Hepatocyte (in vitro differentiated cells): ENCODE measurements at regions not wholly inside any gene's neighbourhood (a gene's known extent, or its start where the extent isn't known, plus 50 kb on each side); places are given as distances from the start of the nearest gene placed in this dataset.

Experiments
- DNase-seq: peaks from one replicate; pipeline ENCODE4 v3.0.0-alpha.2; 2016; ENCODE audit warnings: low spot score
- H2AFZ ChIP-seq: fragments of 200-600 bp; sonication (generic); 2 replicates; pipeline ENCODE4 v1.6.0; 2016; ENCODE audit warnings: antibody characterized with exemption, mild to moderate bottlenecking
- H3K27ac ChIP-seq: fragments of 200-600 bp; sonication (generic); 2 replicates; pipeline ENCODE4 v1.5.1; 2016; ENCODE audit warnings: mild to moderate bottlenecking
- H3K27me3 ChIP-seq: fragments of 200-600 bp; sonication (generic); 2 replicates; pipeline ENCODE4 v1.6.1; 2016
- H3K36me3 ChIP-seq: fragments of 200-600 bp; sonication (generic); replicated peaks from 2 replicates; pipeline ENCODE4 v1.5.1; 2016; ENCODE audit warnings: low read depth; ENCODE audit not compliant: insufficient read depth
- H3K4me1 ChIP-seq: fragments of 200-600 bp; sonication (generic); 2 replicates; pipeline ENCODE4 v1.5.1; 2016; ENCODE audit warnings: mild to moderate bottlenecking, moderate library complexity; ENCODE audit not compliant: insufficient read depth
- H3K4me2 ChIP-seq: fragments of 200-600 bp; sonication (generic); 2 replicates; pipeline ENCODE4 v1.6.0; 2016
- H3K4me3 ChIP-seq: fragments of 200-600 bp; sonication (generic); 2 replicates; pipeline ENCODE4 v1.5.1; 2016; ENCODE audit warnings: mild to moderate bottlenecking
- H3K79me2 ChIP-seq: fragments of 200-600 bp; sonication (generic); 2 replicates; pipeline ENCODE4 v1.6.0; 2017; ENCODE audit warnings: mild to moderate bottlenecking
- H3K9me2 ChIP-seq: fragments of 200-600 bp; sonication (generic); replicated peaks from 2 replicates; pipeline ENCODE4 v1.6.0; 2017; ENCODE audit warnings: mild to moderate bottlenecking; ENCODE audit not compliant: insufficient read depth
- H3K9me3 ChIP-seq: fragments of 200-600 bp; sonication (generic); 2 replicates; pipeline ENCODE4 v1.5.1; 2016; ENCODE audit warnings: low read depth, mild to moderate bottlenecking
- H4K20me1 ChIP-seq: fragments of 200-600 bp; sonication (generic); 2 replicates; pipeline ENCODE4 v1.6.0; 2016; ENCODE audit warnings: mild to moderate bottlenecking; ENCODE audit not compliant: insufficient read depth, poor library complexity, severe bottlenecking
- EZH2 ChIP-seq: fragments of 200-600 bp; sonication (generic); IDR thresholded peaks from 2 replicates; pipeline ENCODE4 v1.6.1; 2016; ENCODE audit warnings: antibody characterized with exemption, mild to moderate bottlenecking, borderline replicate concordance
- EZH2phosphoT487 ChIP-seq: fragments of 200-600 bp; sonication (generic); IDR thresholded peaks from one replicate; pipeline ENCODE4 v1.6.1; 2018; ENCODE audit warnings: antibody characterized with exemption, mild to moderate bottlenecking, low read depth, moderate library complexity; ENCODE audit not compliant: unreplicated experiment, severe bottlenecking
- WGBS: methylation state at CpG from one replicate; pipeline ENCODE4 v1.1.6; 2016; ENCODE audit warnings: low lambda C conversion rate; ENCODE audit errors: missing lambda C conversion rate; 5-methylcytosine and 5-hydroxymethylcytosine counted together
- TF ChIP-seq, protein P1 (sequence below): fragments of 200-600 bp; sonication (generic); IDR thresholded peaks from 2 replicates; pipeline ENCODE4 v1.5.1; 2016; ENCODE audit warnings: antibody characterized with exemption, mild to moderate bottlenecking; ENCODE audit not compliant: poor library complexity

- Histone ChIP-seq H3K4me3 (no peak overlapping the region), H3K27ac (no peak overlapping the region), H3K36me3 (no peaks in the 10 kb centered on the region), H3K4me1 (peaks cover 4% of the 10 kb centered on the region), H3K9me3 (no peaks in the 10 kb centered on the region), H3K9me2 (no peaks in the 10 kb centered on the region), H3K4me2 (no peak overlapping the region), H2AFZ (no peak overlapping the region), H3K79me2 (no peaks in the 10 kb centered on the region), H4K20me1 (no peaks in the 10 kb centered on the region), H3K27me3 (no peaks in the 10 kb centered on the region)
- TF ChIP-seq, protein P1, sequence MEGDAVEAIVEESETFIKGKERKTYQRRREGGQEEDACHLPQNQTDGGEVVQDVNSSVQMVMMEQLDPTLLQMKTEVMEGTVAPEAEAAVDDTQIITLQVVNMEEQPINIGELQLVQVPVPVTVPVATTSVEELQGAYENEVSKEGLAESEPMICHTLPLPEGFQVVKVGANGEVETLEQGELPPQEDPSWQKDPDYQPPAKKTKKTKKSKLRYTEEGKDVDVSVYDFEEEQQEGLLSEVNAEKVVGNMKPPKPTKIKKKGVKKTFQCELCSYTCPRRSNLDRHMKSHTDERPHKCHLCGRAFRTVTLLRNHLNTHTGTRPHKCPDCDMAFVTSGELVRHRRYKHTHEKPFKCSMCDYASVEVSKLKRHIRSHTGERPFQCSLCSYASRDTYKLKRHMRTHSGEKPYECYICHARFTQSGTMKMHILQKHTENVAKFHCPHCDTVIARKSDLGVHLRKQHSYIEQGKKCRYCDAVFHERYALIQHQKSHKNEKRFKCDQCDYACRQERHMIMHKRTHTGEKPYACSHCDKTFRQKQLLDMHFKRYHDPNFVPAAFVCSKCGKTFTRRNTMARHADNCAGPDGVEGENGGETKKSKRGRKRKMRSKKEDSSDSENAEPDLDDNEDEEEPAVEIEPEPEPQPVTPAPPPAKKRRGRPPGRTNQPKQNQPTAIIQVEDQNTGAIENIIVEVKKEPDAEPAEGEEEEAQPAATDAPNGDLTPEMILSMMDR = no peak
- TF ChIP-seq EZH2phosphoT487 (no peak), EZH2 (no peak)
- 100% methylated on average over 3 of the region's 3 CpGs for WGBS
- DNase-seq = no peak
Observed at GRCh38 chr2:46828135-46828438, 87.5 kb downstream of the MCFD2 start.

DNA sequence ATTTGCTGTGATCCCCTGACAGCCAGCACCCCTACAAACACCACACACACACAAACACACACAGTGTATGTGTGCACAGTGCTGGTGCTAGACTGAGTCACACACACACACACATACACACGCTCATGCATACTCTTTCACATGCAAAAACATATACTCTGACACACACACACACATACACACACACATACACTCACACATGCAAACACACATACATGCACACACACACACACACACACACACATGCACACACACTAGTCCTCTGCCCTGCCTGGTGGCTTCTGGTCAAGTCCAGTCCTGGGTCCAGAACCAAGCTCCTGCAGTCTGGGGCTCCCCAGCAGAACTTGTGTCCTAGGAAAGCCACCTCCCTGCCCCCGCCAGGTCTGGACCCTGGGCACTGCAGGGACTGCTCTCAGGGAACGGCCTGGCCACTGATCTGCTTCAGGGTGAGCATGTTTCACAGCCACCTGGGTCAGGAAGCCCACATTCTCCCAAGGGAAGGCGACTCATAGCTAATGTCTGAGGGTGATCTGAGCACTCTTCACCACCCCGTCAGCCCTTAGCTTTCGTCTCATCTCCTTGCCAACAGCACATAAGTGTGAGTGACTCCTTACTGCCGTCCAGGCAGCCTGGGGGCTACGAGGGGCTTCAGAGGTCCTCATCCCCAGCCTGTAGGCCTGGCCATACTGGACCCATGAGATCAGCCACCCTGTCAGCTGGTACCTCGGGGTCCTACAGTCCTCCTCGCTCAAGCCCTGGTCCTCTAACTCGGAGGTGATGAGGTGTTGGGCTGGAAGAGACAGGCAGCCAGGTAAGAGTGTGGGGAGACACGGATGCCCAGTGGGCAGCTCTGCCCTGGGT, 88.1 kb downstream of the MCFD2 start:
- Histone ChIP-seq H3K27me3 (no peaks in the 10 kb centered on the region), H3K36me3 (no peaks in the 10 kb centered on the region), H3K4me1 (peaks cover 4% of the 10 kb centered on the region), H3K27ac (no peak overlapping the region), H2AFZ (no peak overlapping the region), H3K4me2 (no peak overlapping the region), H3K9me3 (no peaks in the 10 kb centered on the region), H4K20me1 (no peaks in the 10 kb centered on the region), H3K9me2 (no peaks in the 10 kb centered on the region), H3K79me2 (no peaks in the 10 kb centered on the region), H3K4me3 (no peak overlapping the region)
- TF ChIP-seq EZH2phosphoT487 (no peak), EZH2 (no peak)
- TF ChIP-seq, protein P1 = no peak
- DNase-seq = no peak
- WGBS = 88% methylated on average over 12 of the region's 12 CpGs

DNA sequence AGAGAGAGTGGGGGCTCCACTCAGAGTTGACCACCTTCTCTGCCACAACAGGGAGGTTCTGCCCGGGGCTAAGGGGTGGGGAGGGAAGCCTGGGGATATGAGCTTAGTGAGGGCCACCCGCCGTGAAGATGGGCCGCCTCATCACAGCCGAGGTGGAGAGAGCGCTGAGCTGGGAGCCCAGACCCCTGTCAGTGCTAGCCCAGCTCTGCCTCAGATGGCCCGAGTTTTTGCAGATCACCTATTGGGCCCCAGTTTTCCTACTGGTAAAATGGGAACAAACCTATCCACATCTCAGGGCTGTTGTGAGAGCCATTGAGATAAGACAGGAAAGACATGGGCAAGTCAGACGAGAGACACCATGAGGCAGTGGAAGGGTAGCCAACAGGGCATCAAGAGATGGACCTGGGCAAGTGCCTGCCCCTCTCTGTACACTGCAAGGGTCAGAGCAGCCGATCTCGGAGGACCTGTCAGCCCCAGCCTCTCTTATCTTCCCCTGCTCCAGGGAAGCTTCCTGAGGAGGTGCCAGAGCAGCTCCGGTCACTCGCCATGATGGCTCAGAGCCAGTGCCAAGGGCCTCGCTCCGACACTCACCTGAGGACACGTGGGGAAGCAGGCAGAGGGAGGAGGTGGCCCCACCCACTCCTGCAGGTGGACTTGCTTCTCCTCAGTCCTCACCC, 88.9 kb downstream of the MCFD2 start:
- Histone ChIP-seq H3K79me2 (no peaks in the 10 kb centered on the region), H3K27me3 (no peaks in the 10 kb centered on the region), H3K9me2 (no peaks in the 10 kb centered on the region), H3K27ac (no peak overlapping the region), H3K36me3 (no peaks in the 10 kb centered on the region), H4K20me1 (no peaks in the 10 kb centered on the region), H3K4me1 (peaks cover 3% of the 10 kb centered on the region), H2AFZ (no peak overlapping the region), H3K9me3 (no peaks in the 10 kb centered on the region), H3K4me2 (no peak overlapping the region), H3K4me3 (no peak overlapping the region)
- 82% methylated on average over 14 of the region's 15 CpGs for WGBS
- no peak for DNase-seq
- TF ChIP-seq EZH2phosphoT487 (no peak), EZH2 (no peak)
- TF ChIP-seq, protein P1 = no peak
